T-helper 17 cell (primary cell): ENCODE measurements at regions not wholly inside any gene's neighbourhood (a gene's known extent, or its start where the extent isn't known, plus 50 kb on each side); places are given as distances from the start of the nearest gene placed in this dataset.

ENCODE experiments used
- ATAC-seq: fragments of 150-1000 bp; cut with Tn5 transposase; 2 replicates; pipeline ENCODE4 v1.10.0; 2021; ENCODE audit warnings: mild to moderate bottlenecking, moderate library complexity
- DNase-seq, 3 donors: peaks; one replicate each; pipeline versions ENCODE4 v3.0.0 to v3.0.0-alpha.2; 2020 to 2021
- H3K9me3 ChIP-seq: one replicate; pipeline ENCODE4 v1.7.0; 2013; ENCODE audit warnings: low read length, mild to moderate bottlenecking; ENCODE audit not compliant: control insufficient read depth, poor library complexity, severe bottlenecking
- H3K27ac Mint-ChIP-seq: one replicate; pipeline ENCODE4 v1.8.0; 2022; ENCODE audit warnings: mild to moderate bottlenecking, moderate library complexity, mixed read lengths
- H3K27me3 Mint-ChIP-seq: one replicate; pipeline ENCODE4 v1.8.0; 2022; ENCODE audit warnings: mixed read lengths
- H3K36me3 Mint-ChIP-seq: one replicate; pipeline ENCODE4 v1.8.0; 2022; ENCODE audit warnings: low read depth, mixed read lengths
- H3K4me1 Mint-ChIP-seq: one replicate; pipeline ENCODE4 v1.8.0; 2022; ENCODE audit warnings: mild to moderate bottlenecking, mixed read lengths
- H3K4me3 Mint-ChIP-seq: one replicate; pipeline ENCODE4 v1.8.0; 2022; ENCODE audit warnings: mild to moderate bottlenecking, moderate library complexity, mixed read lengths

DNA sequence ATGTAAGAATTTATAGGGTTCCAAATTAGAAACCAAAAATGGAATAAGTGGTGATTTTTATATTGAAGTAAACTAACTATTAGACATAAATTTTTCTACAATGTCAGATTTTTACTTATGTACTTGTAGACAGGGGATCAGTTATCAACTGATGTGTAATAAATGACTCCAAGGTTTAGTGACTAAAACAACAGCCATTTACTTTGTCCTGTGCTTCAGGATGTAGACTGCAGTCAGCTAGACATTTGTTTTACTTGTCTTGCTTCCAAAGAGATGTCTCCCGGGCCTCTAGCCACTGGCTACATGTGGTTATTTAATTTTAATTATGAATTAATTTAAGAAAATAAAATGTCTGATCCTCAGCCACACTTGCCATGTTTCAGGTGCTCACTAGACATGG, 249.7 kb upstream of the IGFBP3 start:
- Mint-ChIP-seq H3K27ac (no peak overlapping the region), H3K4me3 (no peak overlapping the region)

DNA sequence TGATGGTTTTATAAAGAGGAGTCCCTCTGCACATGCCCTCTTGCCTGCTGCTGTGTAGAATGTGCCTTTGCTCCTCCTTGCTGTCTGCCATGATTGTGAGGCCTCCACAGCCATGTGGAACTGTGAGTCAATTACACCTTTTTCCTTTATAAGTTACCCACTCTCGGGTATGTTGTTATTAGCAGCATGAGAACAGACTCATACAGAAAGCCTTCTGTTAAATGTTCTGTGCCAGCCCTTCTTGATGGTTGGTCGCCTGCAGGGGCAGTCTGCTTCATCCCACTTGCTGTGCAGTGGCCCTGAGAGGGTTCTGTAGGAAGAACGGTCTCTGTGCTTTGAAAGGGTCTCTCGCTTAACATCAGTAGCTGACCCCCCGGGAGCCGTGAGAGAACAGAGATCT, 248.9 kb upstream of the IGFBP3 start:
- H3K9me3 ChIP-seq: no peaks in the 10 kb centered on the region
- no peak for ATAC-seq
- no peak for DNase-seq
- Mint-ChIP-seq H3K27ac (no peak overlapping the region), H3K36me3 (no peaks in the 10 kb centered on the region), H3K27me3 (no peaks in the 10 kb centered on the region), H3K4me1 (no peaks in the 10 kb centered on the region), H3K4me3 (no peak overlapping the region)

More for the DNA sequence above, 249.7 kb upstream of the IGFBP3 start:
- Mint-ChIP-seq H3K27me3 (no peaks in the 10 kb centered on the region), H3K4me1 (no peaks in the 10 kb centered on the region), H3K36me3 (no peaks in the 10 kb centered on the region)
- DNase-seq (no peak), ATAC-seq (no peak)
- H3K9me3 ChIP-seq: no peaks in the 10 kb centered on the region

DNA sequence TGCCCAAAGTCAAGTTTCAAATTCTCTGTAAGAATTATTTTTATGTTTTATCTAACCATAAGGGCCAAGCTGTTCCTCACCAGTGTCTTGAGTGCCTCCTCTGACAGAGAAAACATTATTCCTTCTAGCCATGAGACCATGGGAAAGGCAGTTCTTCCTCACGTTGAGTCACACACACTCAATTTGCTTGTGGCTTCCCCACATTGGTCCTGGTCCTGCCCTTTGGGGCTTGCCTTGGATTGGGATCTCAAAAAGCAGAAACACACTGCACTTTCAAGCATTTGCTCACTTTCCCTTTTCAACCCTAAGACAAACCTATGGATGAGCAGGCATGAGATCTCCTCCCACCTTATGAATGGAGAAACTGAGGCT, 248.3 kb upstream of the IGFBP3 start:
- no peaks in the 10 kb centered on the region for H3K4me1 Mint-ChIP-seq
- no peak overlapping the region for H3K4me3 Mint-ChIP-seq
- H3K36me3 Mint-ChIP-seq: no peaks in the 10 kb centered on the region
- ATAC-seq: no peak
- H3K27me3 Mint-ChIP-seq: no peaks in the 10 kb centered on the region
- no peak overlapping the region for H3K27ac Mint-ChIP-seq
- DNase-seq: no peak
- no peaks in the 10 kb centered on the region for H3K9me3 ChIP-seq

DNA sequence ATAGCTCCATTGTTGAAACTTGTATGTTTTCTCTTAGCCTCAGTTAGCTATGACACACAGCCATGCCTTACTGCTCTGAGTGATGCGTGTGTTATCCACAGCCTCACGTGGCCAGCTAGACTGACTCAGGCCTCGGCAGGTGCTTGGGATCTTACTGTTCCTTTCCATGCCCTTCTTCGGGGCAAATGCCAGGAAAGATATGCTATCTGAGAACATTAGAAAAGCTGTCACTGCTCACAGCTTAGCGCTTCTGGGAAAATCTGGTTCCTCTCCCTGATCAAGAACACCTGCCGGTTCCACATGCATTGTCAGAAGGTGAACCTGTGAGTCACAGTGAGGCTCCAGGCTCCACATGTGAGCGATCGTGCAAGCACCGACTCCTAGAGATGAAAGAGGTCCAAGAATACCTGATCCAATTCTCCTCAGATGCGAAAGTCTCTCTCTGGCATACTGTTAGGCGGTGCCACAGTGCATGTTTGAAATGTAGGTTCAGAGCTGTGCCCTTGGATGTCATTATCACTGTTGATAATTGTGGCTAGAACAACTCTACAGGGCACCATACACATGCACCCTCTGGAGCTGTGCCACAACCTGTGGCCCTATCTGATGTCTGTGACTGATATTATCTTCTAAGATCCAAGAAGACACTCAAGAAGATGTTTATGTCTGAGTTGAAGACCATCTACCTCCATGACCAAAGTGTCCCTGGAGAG, 247.8 kb upstream of the IGFBP3 start:
- no peaks in the 10 kb centered on the region for H3K27me3 Mint-ChIP-seq
- no peaks in the 10 kb centered on the region for H3K36me3 Mint-ChIP-seq
- no peaks in the 10 kb centered on the region for H3K4me1 Mint-ChIP-seq
- ATAC-seq (no peak), DNase-seq (no peak)
- H3K9me3 ChIP-seq: no peaks in the 10 kb centered on the region
- no peak overlapping the region for H3K27ac Mint-ChIP-seq
- H3K4me3 Mint-ChIP-seq: no peak overlapping the region

DNA sequence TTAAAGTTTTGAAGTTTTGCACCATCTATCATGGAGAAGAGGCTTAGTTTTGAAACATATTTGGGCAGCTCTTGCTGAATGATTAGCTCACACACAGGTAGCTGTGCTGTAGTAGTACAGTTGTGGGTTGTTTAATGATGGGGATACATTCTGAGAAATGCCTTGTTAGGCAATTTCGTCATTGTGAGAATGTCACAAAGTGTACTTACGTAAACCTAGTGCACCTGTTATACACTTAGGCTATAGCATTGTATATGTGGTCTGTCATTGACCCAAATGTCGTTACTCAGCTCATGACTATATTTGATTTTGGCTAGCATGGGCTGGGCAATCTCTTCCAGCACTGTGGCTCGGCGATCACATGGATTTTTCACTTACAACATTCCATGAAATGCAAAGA, 247.2 kb upstream of the IGFBP3 start:
- DNase-seq: no peak
- H3K4me1 Mint-ChIP-seq: no peaks in the 10 kb centered on the region
- no peaks in the 10 kb centered on the region for H3K36me3 Mint-ChIP-seq
- H3K4me3 Mint-ChIP-seq: no peak overlapping the region
- ATAC-seq: no peak
- no peak overlapping the region for H3K27ac Mint-ChIP-seq
- H3K9me3 ChIP-seq: no peaks in the 10 kb centered on the region
- no peaks in the 10 kb centered on the region for H3K27me3 Mint-ChIP-seq

DNA sequence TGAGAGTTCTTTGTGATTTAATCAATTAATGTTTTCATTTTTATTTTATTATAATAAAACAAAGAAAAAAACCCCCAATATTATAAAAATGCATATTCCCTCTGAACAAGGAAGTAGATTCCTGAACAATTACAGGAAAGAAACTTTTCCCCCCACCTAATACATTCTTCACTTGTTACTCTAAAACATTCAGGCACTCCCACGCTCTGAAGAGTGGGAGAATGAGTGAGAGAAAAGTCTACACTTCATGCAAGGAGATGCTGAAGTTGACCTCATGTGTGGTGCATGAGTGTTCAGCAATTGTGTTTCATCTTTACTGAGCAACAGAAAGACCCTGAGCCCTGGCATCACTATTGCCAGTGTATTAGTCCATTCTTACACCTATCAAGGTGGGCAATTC, 244.2 kb upstream of the IGFBP3 start:
- DNase-seq (no peak), ATAC-seq (no peak)
- Mint-ChIP-seq H3K4me3 (no peak overlapping the region), H3K27ac (no peak overlapping the region), H3K36me3 (no peaks in the 10 kb centered on the region), H3K4me1 (no peaks in the 10 kb centered on the region), H3K27me3 (no peaks in the 10 kb centered on the region)
- no peaks in the 10 kb centered on the region for H3K9me3 ChIP-seq

DNA sequence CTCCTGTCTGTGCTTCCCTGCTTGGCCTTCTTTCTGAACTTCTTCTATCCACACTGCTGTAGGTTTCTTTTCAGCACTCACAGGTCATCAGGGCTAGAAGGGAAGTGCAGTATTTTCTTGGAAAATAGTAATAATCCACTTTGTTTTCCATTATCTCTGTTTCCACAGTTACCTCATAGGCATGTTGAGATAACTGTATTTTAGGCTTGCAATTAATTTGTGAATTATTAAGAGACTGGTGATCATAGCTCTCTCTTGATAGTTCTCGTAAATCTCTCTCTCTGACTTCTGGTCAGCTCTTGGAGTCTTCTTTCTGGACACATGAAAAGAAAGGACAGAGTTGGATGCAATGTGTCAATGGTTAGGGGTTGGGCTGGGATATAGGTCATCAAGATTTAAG, 243.6 kb upstream of the IGFBP3 start:
- Mint-ChIP-seq H3K27ac (no peak overlapping the region), H3K4me3 (no peak overlapping the region), H3K36me3 (no peaks in the 10 kb centered on the region), H3K27me3 (no peaks in the 10 kb centered on the region), H3K4me1 (no peaks in the 10 kb centered on the region)
- ATAC-seq: no peak
- DNase-seq: no peak
- H3K9me3 ChIP-seq: no peaks in the 10 kb centered on the region

DNA sequence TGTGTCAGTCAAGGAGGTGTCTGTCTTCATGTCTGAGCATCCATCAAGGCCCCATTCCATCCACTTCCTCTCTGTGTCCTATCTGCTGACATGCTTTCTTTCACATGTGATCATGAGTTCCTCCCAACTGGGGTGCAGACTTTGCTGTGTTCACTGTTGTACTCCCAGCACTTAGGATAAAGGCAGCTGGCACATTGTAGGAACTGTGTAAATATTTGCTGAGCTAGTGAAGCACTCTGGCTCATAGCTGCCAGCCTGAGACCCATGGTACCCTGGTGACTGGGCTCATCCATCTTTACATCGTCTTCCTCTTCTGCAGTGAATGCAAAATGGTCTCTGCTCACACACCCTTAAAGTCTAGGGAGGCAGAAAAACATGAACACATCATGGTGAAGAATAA, 242.2 kb upstream of the IGFBP3 start:
- no peaks in the 10 kb centered on the region for H3K4me1 Mint-ChIP-seq
- DNase-seq: no peak
- no peak for ATAC-seq
- no peaks in the 10 kb centered on the region for H3K36me3 Mint-ChIP-seq
- H3K9me3 ChIP-seq: no peaks in the 10 kb centered on the region
- H3K27me3 Mint-ChIP-seq: no peaks in the 10 kb centered on the region
- H3K27ac Mint-ChIP-seq: no peak overlapping the region
- H3K4me3 Mint-ChIP-seq: no peak overlapping the region

DNA sequence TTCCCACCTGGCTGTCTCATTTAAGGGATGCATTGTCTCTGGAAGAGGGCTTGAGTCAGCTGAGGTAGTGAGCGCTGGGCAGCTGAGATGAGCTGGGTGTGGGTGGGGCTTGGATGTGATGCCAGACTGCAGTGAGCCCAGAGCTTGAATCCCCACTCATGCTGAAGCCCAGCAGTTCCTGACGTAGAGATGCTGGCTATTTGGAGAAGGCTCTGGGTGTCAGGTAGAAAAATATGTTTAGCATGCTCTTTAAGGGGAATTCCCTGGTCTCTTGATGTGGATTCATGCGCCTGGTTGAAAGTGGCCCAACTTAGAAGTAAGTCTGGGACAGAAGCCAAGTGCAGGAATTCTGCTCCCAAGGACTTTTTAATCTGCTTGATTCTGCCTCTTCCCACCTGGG, 241.5 kb upstream of the IGFBP3 start:
- H3K4me1 Mint-ChIP-seq: no peaks in the 10 kb centered on the region
- H3K27ac Mint-ChIP-seq: no peak overlapping the region
- H3K9me3 ChIP-seq: no peaks in the 10 kb centered on the region
- H3K36me3 Mint-ChIP-seq: no peaks in the 10 kb centered on the region
- H3K27me3 Mint-ChIP-seq: no peaks in the 10 kb centered on the region
- DNase-seq (no peak), ATAC-seq (no peak)
- H3K4me3 Mint-ChIP-seq: no peak overlapping the region

DNA sequence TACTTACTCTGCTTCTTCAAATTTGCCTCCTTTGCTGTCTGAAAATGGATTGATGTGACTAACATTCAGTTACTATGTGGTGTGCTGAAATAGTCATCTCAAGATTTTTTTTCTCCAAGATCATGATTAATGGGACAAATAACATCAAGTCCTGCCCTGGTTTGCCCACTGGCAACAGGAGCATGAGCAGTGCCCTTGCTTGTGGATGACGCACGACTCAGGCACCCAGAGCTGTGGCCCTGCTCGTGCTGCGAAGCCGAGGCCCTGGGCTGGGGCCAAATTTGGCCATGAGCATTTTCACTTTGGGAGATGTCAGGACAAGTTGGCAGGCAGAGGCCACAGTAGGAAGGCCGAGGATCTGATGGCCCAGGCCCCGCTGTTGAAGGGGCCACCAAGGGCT, 239.8 kb upstream of the IGFBP3 start:
- Mint-ChIP-seq H3K4me3 (no peak overlapping the region), H3K27ac (no peak overlapping the region), H3K36me3 (no peaks in the 10 kb centered on the region), H3K4me1 (no peaks in the 10 kb centered on the region), H3K27me3 (no peaks in the 10 kb centered on the region)
- no peak for DNase-seq
- H3K9me3 ChIP-seq: no peaks in the 10 kb centered on the region
- no peak for ATAC-seq

DNA sequence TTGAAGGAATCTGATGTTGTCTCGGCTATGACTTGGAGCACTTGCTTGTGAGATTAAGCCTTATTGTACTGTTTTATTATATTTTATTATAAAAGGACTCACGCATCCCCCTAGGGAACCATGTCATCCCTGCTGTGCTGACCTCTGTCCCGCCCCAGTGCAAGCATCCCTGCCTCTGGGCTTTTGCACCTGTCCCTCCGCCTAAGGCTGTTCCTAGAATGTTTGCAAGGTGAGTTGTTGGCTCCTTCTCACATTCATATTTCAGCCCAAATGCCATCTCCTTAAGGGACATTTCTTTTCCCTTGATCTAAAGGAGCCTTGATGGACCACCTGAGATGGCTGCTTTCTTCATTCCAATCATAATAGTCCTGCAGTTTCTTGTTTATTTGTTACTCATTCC, 236.9 kb upstream of the IGFBP3 start:
- Mint-ChIP-seq H3K4me3 (no peak overlapping the region), H3K27ac (no peak overlapping the region), H3K36me3 (no peaks in the 10 kb centered on the region), H3K4me1 (no peaks in the 10 kb centered on the region), H3K27me3 (no peaks in the 10 kb centered on the region)
- H3K9me3 ChIP-seq: no peaks in the 10 kb centered on the region
- DNase-seq: no peak
- no peak for ATAC-seq

DNA sequence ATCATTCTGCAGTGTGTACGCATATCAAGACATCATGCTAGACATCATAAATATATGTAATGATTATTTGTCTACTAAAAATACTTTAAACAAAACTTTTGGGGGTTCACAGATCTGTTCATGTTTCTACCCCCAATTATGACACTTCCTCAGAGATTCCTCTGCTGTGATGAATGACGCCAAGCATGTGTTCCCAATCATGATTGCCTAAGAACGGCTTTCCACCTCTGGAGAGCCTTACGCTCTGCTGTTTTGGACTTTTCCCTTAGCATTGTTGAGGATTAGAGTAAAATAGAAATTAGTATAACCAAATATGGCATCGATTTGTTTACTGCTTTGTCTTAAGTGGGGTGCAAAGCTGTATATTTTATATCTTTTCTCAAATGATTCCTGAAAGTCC, 236.3 kb upstream of the IGFBP3 start:
- no peaks in the 10 kb centered on the region for H3K9me3 ChIP-seq
- Mint-ChIP-seq H3K36me3 (no peaks in the 10 kb centered on the region), H3K27ac (no peak overlapping the region), H3K4me1 (no peaks in the 10 kb centered on the region), H3K4me3 (no peak overlapping the region), H3K27me3 (no peaks in the 10 kb centered on the region)
- DNase-seq (no peak), ATAC-seq (no peak)

DNA sequence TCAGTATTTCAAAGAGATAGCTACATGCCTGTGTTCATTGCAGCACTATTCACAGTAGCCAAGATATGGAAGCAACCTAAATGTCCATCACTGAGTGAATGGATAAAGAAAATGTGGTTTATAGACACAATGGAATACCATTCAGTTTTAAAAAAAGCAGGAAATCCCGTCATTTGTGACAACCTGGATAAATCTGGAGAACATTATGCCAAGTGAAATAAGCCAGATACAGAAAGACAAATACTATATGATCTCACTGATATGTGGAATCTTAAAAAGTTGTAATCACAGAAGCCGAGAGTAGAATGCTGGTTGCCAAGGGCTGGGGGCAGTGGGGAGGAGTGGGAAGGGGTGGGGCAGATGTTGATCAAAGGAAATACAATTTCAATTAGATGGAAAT, 235.8 kb upstream of the IGFBP3 start:
- Mint-ChIP-seq H3K27me3 (no peaks in the 10 kb centered on the region), H3K36me3 (no peaks in the 10 kb centered on the region), H3K4me3 (no peak overlapping the region), H3K4me1 (no peaks in the 10 kb centered on the region), H3K27ac (no peak overlapping the region)
- ATAC-seq (no peak), DNase-seq (no peak)
- H3K9me3 ChIP-seq: no peaks in the 10 kb centered on the region

DNA sequence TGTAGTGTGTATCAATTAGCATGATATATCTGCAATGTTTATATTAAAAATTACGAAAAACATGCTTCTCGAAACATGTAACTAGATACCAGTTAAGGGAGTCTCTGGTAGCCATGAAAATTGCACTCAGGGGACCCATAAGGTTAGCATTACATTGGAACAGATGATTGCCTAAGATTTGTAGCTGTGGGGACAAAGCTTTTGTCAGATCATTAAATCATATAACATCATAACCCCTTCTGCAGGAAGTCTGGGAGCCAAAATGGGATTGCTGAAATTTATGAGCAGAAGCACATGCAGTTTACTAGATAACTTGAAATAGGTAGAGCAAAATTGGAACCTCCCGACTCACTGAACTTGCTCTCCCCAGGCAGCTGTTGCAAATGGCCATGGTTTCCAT, 235.0 kb upstream of the IGFBP3 start:
- no peaks in the 10 kb centered on the region for H3K4me1 Mint-ChIP-seq
- H3K9me3 ChIP-seq: no peaks in the 10 kb centered on the region
- no peak overlapping the region for H3K27ac Mint-ChIP-seq
- no peaks in the 10 kb centered on the region for H3K36me3 Mint-ChIP-seq
- H3K4me3 Mint-ChIP-seq: no peak overlapping the region
- ATAC-seq: no peak
- no peak for DNase-seq
- H3K27me3 Mint-ChIP-seq: no peaks in the 10 kb centered on the region
